SK-N-SH (cell line): ENCODE measurements at regions not wholly inside any gene's neighbourhood (a gene's known extent, or its start where the extent isn't known, plus 50 kb on each side); places are given as distances from the start of the nearest gene placed in this dataset.

ENCODE experiments used
- CTCF ChIP-seq: fragments of 200-600 bp; sonication (generic); IDR thresholded peaks from 2 replicates; pipeline ENCODE4 v1.6.1; 2017; ENCODE audit warnings: antibody characterized with exemption, mild to moderate bottlenecking, moderate library complexity
- FOXJ3 ChIP-seq: sonication (generic); formaldehyde crosslinking; IDR thresholded peaks from 2 replicates; pipeline ENCODE4 v1.5.1; 2020; ENCODE audit warnings: mild to moderate bottlenecking, missing genetic modification reagents
- MXI1 ChIP-seq: IDR thresholded peaks from 2 replicates; pipeline ENCODE4 v1.6.1; 2012; ENCODE audit warnings: mild to moderate bottlenecking, low read depth, low read length, improper control_type of control experiment
- SMC3 ChIP-seq: IDR thresholded peaks from 2 replicates; pipeline ENCODE4 v1.6.1; 2012; ENCODE audit warnings: low read depth, low read length, improper control_type of control experiment
- TAF1 ChIP-seq: IDR thresholded peaks from 2 replicates; pipeline ENCODE4 v1.6.1; 2012; ENCODE audit warnings: low read depth, mild to moderate bottlenecking, low read length, moderate library complexity, borderline replicate concordance
- YY1 ChIP-seq: IDR thresholded peaks from 2 replicates; pipeline ENCODE4 v1.4.0; 2012; ENCODE audit warnings: low read depth, mild to moderate bottlenecking

- no peak for TF ChIP-seq SMC3
- TF ChIP-seq MXI1, result no peak
- TF ChIP-seq CTCF, result no peak
- TF ChIP-seq YY1, result no peak
- no peak for TF ChIP-seq FOXJ3
- no peak for TF ChIP-seq TAF1
These were observed 453.3 kb downstream of the KIF16B start for GRCh38 chr20:16119909-16120308.
